Neural cell (in vitro differentiated cells): ENCODE measurements at regions not wholly inside any gene's neighbourhood (a gene's known extent, or its start where the extent isn't known, plus 50 kb on each side); places are given as distances from the start of the nearest gene placed in this dataset.

ENCODE experiments used
- CTCF ChIP-seq: fragments of 450-650 bp; IDR thresholded peaks from 2 replicates; pipeline ENCODE4 v1.5.1; 2014; ENCODE audit warnings: antibody characterized with exemption, mild to moderate bottlenecking, moderate library complexity; ENCODE audit not compliant: poor library complexity, severe bottlenecking
- EP300 ChIP-seq: fragments of 450-650 bp; conservative IDR thresholded peaks from 2 replicates; pipeline ENCODE4 v1.6.1; 2014; ENCODE audit warnings: antibody characterized with exemption, mild to moderate bottlenecking, moderate library complexity; ENCODE audit not compliant: poor library complexity, severe bottlenecking
- EZH2 ChIP-seq: fragments of 200-600, 300-800 bp; shearing (Covaris generic), sonication (generic); IDR thresholded peaks from 2 replicates; pipeline ENCODE4 v1.6.1; 2014; ENCODE audit warnings: antibody characterized with exemption, low read length, borderline replicate concordance, mild to moderate bottlenecking; ENCODE audit not compliant: insufficient read depth, poor library complexity, severe bottlenecking
- RAD21 ChIP-seq: fragments of 450-650 bp; conservative IDR thresholded peaks from 2 replicates; pipeline ENCODE4 v1.6.1; 2014; ENCODE audit warnings: antibody characterized with exemption, mild to moderate bottlenecking, moderate library complexity

GRCh38 chr1:105017587-105017986, 1267.9 kb downstream of the AMY1C start:
- no peak for TF ChIP-seq CTCF
- TF ChIP-seq RAD21, result no peak
- TF ChIP-seq EP300, result no peak
- no peak for TF ChIP-seq EZH2
